Stomach (tissue), 8 donors: ENCODE measurements at regions not wholly inside any gene's neighbourhood (a gene's known extent, or its start where the extent isn't known, plus 50 kb on each side); places are given as distances from the start of the nearest gene placed in this dataset.
A peak's percentile ranks its signal among the peaks of the same experiment; 100 is the strongest.
"Not testable (repeated sequence)": the region's sequence is repeated elsewhere in the genome, so short reads cannot be mapped to it uniquely, and the experiment has no call there.

ENCODE experiments used
- DNase-seq, 2 donors: peaks; one replicate each; pipeline versions ENCODE4 v3.0.0 to v3.0.0-alpha.2; 2013 to 2019
- H3K27ac ChIP-seq, 5 donors: fragments of 200-600 bp in 4 of 5; sonication (generic) in 4 of 5; one replicate each; pipeline ENCODE4 v1.5.1; 2013 to 2019; ENCODE audit warnings: mild to moderate bottlenecking in 1 of 5, moderate library complexity in 1 of 5
- H3K27me3 ChIP-seq, 3 donors: fragments of 200-600 bp; sonication (generic); one replicate each; pipeline ENCODE4 v1.5.1; 2017 to 2019; ENCODE audit warnings: mixed run types in 1 of 3
- H3K36me3 ChIP-seq, 4 donors: fragments of 200-600 bp; sonication (generic); 1 replicate in 3 of 4; 2 replicates in 1 of 4; pipeline ENCODE4 v1.5.1; 2016 to 2019
- H3K4me1 ChIP-seq, 4 donors: fragments of 200-600 bp; sonication (generic); one replicate each; pipeline ENCODE4 v1.5.1; 2016 to 2019
- H3K4me3 ChIP-seq, 4 donors: fragments of 200-600 bp; sonication (generic) in 3 of 4; one replicate each; pipeline ENCODE4 v1.5.1; 2016 to 2019; ENCODE audit warnings: mild to moderate bottlenecking in 1 of 4
- H3K9me3 ChIP-seq, 4 donors: fragments of 200-600 bp; sonication (generic); one replicate each; pipeline ENCODE4 v1.5.1; 2016 to 2019
- EP300 ChIP-seq: sonication (generic); formaldehyde crosslinking; IDR thresholded peaks from one replicate; pipeline ENCODE4 v1.6.1; 2017; ENCODE audit warnings: antibody characterized with exemption
- POLR2A ChIP-seq, 4 donors: fragments of 450-650 bp; IDR thresholded peaks; one replicate each; pipeline ENCODE4 v1.6.1; 2016; ENCODE audit warnings: antibody characterized with exemption in 4 of 4, control low read depth in 2 of 4, mild to moderate bottlenecking in 1 of 4, moderate library complexity in 1 of 4
- POLR2AphosphoS5 ChIP-seq, 3 donors: sonication (generic); formaldehyde crosslinking; IDR thresholded peaks; one replicate each; pipeline ENCODE4 v1.6.1; 2016; ENCODE audit warnings: antibody characterized with exemption in 3 of 3
- WGBS, 5 donors: extraction: QIAGEN DNeasy Blood & Tissue Kit in 3 of 5; methylation state at CpG; one replicate each; pipeline versions ENCODE4 v1.1.5 to v1.1.7; 2013 to 2018; 5-methylcytosine and 5-hydroxymethylcytosine counted together
- intact Hi-C: fragments of 100-400 bp; cut with DNase I; formaldehyde crosslinking; loops from one replicate; pipeline ENCODE4 v1.15.1; 2023; ENCODE audit warnings: low total_unique reads
- TF ChIP-seq, protein P1 (sequence below), 7 experiments: fragments of 450-650 bp in 4 of 7; fragments of 200-600 bp in 3 of 7; sonication (generic) in 3 of 7; IDR thresholded peaks; one replicate each; pipeline ENCODE4 v1.5.1; 2016 to 2019; ENCODE audit warnings: antibody characterized with exemption in 7 of 7, control low read depth in 2 of 7, mild to moderate bottlenecking in 1 of 7
- donor health status: healthy with polysubstance abuse.
- donor health status: Bipolar disorder and iron deficiency.
- donor health status: healthy.

DNA sequence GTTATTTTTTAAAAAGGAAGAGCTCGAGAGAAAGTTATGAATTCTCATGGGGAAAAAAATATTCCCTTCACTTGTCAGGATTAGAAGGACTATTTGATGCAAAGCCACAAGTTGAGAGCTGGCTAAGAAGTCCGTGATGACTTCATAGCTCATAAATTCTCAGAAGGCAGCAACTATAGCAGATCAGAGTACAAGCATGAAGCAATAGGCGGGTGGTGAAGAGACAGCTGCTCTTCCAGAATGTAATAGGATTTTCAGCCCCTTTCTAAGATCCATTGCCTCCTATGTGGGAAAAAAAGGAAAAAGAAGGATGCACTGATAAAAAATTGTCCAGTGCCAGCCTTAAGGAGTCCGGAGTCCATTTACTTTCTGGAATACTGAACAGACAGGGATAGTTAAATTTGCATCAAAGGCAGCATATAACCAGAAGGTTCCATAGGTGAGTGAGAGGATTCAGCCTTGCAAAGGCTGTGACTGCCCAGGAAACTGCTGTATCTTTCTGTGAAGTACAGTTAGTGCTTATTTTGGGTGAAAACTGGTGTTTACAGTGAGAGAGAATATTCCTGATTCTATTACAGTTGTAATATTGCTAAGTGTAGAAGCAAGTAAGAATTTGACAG, 929.5 kb upstream of the ALCAM start:
- no peaks in the 10 kb centered on the region for H3K27me3 ChIP-seq
- WGBS, 5 donors, result 51 to 70% (median 57%) methylated on average over 4 of the region's 4 CpGs
- H3K36me3 ChIP-seq, result no peaks in the 10 kb centered on the region
- intact Hi-C loops, result no loop called here
- peak in 1 of 2 donors; percentile 71 for DNase-seq
- no peak overlapping the region for H3K4me3 ChIP-seq
- H3K4me1 ChIP-seq, result peaks cover 0 to 9% (median 4%) of the 10 kb centered on the region in 4 donors
- TF ChIP-seq EP300 (no peak), POLR2AphosphoS5 (IDR thresholded peaks at IDR 0.05) (no peak), POLR2A (IDR thresholded peaks at IDR 0.05) (no peak)
- TF ChIP-seq, protein P1, sequence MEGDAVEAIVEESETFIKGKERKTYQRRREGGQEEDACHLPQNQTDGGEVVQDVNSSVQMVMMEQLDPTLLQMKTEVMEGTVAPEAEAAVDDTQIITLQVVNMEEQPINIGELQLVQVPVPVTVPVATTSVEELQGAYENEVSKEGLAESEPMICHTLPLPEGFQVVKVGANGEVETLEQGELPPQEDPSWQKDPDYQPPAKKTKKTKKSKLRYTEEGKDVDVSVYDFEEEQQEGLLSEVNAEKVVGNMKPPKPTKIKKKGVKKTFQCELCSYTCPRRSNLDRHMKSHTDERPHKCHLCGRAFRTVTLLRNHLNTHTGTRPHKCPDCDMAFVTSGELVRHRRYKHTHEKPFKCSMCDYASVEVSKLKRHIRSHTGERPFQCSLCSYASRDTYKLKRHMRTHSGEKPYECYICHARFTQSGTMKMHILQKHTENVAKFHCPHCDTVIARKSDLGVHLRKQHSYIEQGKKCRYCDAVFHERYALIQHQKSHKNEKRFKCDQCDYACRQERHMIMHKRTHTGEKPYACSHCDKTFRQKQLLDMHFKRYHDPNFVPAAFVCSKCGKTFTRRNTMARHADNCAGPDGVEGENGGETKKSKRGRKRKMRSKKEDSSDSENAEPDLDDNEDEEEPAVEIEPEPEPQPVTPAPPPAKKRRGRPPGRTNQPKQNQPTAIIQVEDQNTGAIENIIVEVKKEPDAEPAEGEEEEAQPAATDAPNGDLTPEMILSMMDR (IDR thresholded peaks at IDR 0.05), result no peak
- no peaks in the 10 kb centered on the region for H3K9me3 ChIP-seq
- H3K27ac ChIP-seq, result no peak overlapping the region

DNA sequence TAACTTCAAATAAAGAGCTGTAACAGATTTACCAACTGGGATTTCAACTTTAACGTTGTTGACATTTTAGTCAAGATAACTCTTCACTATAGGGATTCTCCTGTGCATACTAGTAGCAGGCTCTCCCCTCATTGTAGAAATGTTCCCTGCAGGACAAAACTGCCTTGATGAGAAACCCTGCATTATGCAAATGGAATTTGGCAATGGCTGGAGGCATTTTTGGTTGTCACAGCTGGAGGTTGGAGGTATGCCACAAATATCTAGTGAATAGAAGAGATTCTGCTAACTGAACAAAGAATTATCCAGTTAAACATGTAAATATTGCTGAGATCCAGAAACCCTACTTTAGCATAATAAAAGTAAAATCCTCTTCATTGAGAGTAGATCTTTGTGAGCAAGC, 928.8 kb upstream of the ALCAM start:
- intact Hi-C loops, result no loop called here
- no peaks in the 10 kb centered on the region for H3K36me3 ChIP-seq
- no peak overlapping the region for H3K27ac ChIP-seq
- H3K4me1 ChIP-seq, result peaks cover 0 to 9% (median 4%) of the 10 kb centered on the region in 4 donors
- peak in 1 of 2 donors; percentile 51 for DNase-seq
- no peak overlapping the region for H3K4me3 ChIP-seq
- WGBS, 5 donors, result 2 to 16% (median 12%) methylated on average over 1 of the region's 1 CpG
- TF ChIP-seq POLR2A (IDR thresholded peaks at IDR 0.05) (no peak), POLR2AphosphoS5 (IDR thresholded peaks at IDR 0.05) (no peak)
- no peaks in the 10 kb centered on the region for H3K27me3 ChIP-seq
- H3K9me3 ChIP-seq, result no peaks in the 10 kb centered on the region

DNA sequence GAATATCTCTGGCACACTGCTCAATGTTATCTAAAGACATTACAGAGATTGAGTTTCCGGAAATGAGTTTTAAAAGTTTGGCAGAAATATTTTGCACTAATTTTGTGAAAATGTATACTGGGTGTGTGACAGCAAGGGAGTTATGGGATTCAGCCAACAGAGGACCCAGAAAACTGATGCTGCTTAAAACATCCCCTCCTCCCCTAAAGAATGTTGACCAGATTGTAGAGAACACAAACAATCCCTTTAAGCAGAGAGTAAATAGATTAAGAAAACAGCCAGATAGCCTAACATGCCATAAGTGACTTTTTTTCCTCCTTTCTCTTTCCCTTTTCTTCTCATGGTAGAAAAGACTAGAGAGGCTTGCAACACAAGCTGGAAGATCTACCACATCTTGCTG, 928.0 kb upstream of the ALCAM start:
- no peaks in the 10 kb centered on the region for H3K9me3 ChIP-seq
- H3K27me3 ChIP-seq, result no peaks in the 10 kb centered on the region
- H3K4me3 ChIP-seq, result no peak overlapping the region
- intact Hi-C loops, result no loop called here
- 39 to 72% (median 41%) methylated on average over 1 of the region's 1 CpG for WGBS, 5 donors
- peak in 1 of 2 donors; percentile 21 for DNase-seq
- H3K4me1 ChIP-seq, result peaks cover 0 to 9% (median 4%) of the 10 kb centered on the region in 4 donors
- H3K27ac ChIP-seq, result no peak overlapping the region
- TF ChIP-seq POLR2A (IDR thresholded peaks at IDR 0.05), result no peak
- no peak for TF ChIP-seq POLR2AphosphoS5 (IDR thresholded peaks at IDR 0.05)
- TF ChIP-seq EP300, result no peak
- TF ChIP-seq, protein P1 (IDR thresholded peaks at IDR 0.05), result no peak
- no peaks in the 10 kb centered on the region for H3K36me3 ChIP-seq

DNA sequence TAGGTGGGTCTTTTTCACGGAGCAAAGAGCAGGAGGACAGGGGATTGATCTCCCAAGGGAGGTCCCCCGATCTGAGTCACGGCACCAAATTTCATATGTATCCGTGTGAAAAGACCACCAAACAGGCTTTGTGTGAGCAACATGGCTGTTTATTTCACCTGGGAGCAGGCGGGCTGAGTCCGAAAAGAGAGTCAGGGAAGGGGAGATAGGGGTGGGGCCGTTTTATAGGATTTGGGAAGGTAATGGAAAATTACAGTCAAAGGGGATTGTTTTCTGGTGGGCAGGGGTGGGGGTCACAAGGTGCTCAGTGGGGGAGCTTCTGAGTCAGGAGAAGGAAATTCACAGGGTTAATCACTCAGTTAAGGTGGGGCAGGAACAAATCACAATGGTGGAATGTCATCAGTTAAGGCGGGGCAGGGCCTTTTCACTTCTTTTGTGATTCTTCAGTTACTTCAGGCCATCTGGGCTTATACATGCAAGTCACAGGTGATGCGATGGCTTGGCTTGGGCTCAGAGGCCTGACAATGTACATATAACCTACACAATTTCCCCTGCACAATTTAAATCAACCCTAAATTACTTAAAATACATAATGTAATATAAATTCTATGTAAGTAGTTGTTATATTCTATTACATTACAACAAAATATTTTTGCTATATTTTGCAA, 921.3 kb upstream of the ALCAM start:
- H3K27me3 ChIP-seq, result not testable (repeated sequence)

DNA sequence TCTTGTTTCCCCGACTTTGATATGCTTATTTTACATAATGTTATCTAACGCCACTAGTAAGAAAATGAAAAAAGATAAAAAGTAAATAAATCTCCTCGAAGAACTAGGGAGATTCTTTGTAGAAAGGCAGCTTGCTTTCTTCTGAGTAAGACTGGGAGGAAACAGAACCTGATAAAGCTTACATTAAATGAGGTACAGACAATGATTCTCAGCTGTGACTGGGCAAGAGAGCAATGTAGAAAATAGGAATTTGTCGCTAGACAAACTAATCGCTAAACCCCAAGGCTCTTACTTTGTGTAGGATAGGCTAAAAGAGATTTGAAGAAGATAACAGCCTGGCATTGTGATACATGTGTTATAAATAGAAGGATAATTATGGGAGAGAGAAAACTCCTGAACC, 919.0 kb upstream of the ALCAM start:
- no peaks in the 10 kb centered on the region for H3K9me3 ChIP-seq
- intact Hi-C loops, result no loop called here
- no peaks in the 10 kb centered on the region for H3K36me3 ChIP-seq
- TF ChIP-seq POLR2A (IDR thresholded peaks at IDR 0.05), result no peak
- no peak for TF ChIP-seq POLR2AphosphoS5 (IDR thresholded peaks at IDR 0.05)
- TF ChIP-seq, protein P1 (IDR thresholded peaks at IDR 0.05), result no peak
- no peak for TF ChIP-seq EP300
- WGBS, 5 donors, result 23 to 40% (median 35%) methylated on average over 5 of the region's 5 CpGs
- H3K27me3 ChIP-seq, result no peaks in the 10 kb centered on the region
- H3K27ac ChIP-seq, result no peak overlapping the region
- no peak for DNase-seq
- no peak overlapping the region for H3K4me3 ChIP-seq
- H3K4me1 ChIP-seq, result no peaks in the 10 kb centered on the region

More for the DNA sequence above, 921.3 kb upstream of the ALCAM start:
- H3K4me3 ChIP-seq, H3K4me1 ChIP-seq, H3K27ac ChIP-seq, H3K36me3 ChIP-seq, intact Hi-C loops, H3K9me3 ChIP-seq, DNase-seq: not testable (repeated sequence)
- 83 to 95% (median 87%) methylated on average over 8 to 9 of the region's 9 CpGs for WGBS, 5 donors
